ENCODE measurements at regions not wholly inside any gene's neighbourhood (a gene's known extent, or its start where the extent isn't known, plus 50 kb on each side); places are given as distances from the start of the nearest gene placed in this dataset.

DNA sequence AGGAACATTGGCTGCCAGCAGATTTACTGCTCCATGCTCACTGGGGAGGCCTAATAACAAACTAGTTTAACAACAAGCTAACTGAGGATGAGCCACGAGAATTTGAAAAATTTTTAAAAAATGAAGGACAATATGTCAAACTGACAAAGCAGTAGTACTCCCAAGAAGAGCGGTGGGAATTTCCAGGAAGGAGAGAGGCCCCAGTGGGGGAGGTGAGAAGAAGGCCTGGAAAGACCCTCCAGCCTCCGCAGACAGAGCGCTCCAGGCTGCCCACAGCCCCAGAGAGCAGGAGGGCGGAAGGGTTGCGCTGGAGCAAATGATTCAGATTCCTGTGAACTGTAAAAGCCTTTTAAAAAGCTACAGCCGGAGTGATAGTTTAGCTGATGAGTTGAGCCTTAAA, 78.5 kb downstream of the SIPA1L2 start:
- H3K36me3 ChIP-seq (ENCODE audit: insufficient read depth, low read length) = no peaks in the 10 kb centered on the region
- no peak overlapping the region for H3K4me2 ChIP-seq (ENCODE audit: low read length)
- TF ChIP-seq POLR2AphosphoS5 (IDR thresholded peaks at IDR 0.05) (no peak), SMC3 (conservative IDR thresholded peaks at IDR 0.05; ENCODE audit: poor library complexity) (no peak), TAF1 (IDR thresholded peaks at IDR 0.05; ENCODE audit: low read depth) (no peak), EZH2 (IDR thresholded peaks at IDR 0.05; ENCODE audit: borderline replicate concordance, insufficient read depth, low read length, poor library complexity, severe bottlenecking) (no peak), EP300 (conservative IDR thresholded peaks at IDR 0.05; ENCODE audit: poor library complexity, severe bottlenecking) (no peak)
- TF ChIP-seq, protein P1, sequence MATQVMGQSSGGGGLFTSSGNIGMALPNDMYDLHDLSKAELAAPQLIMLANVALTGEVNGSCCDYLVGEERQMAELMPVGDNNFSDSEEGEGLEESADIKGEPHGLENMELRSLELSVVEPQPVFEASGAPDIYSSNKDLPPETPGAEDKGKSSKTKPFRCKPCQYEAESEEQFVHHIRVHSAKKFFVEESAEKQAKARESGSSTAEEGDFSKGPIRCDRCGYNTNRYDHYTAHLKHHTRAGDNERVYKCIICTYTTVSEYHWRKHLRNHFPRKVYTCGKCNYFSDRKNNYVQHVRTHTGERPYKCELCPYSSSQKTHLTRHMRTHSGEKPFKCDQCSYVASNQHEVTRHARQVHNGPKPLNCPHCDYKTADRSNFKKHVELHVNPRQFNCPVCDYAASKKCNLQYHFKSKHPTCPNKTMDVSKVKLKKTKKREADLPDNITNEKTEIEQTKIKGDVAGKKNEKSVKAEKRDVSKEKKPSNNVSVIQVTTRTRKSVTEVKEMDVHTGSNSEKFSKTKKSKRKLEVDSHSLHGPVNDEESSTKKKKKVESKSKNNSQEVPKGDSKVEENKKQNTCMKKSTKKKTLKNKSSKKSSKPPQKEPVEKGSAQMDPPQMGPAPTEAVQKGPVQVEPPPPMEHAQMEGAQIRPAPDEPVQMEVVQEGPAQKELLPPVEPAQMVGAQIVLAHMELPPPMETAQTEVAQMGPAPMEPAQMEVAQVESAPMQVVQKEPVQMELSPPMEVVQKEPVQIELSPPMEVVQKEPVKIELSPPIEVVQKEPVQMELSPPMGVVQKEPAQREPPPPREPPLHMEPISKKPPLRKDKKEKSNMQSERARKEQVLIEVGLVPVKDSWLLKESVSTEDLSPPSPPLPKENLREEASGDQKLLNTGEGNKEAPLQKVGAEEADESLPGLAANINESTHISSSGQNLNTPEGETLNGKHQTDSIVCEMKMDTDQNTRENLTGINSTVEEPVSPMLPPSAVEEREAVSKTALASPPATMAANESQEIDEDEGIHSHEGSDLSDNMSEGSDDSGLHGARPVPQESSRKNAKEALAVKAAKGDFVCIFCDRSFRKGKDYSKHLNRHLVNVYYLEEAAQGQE (IDR thresholded peaks at IDR 0.05; ENCODE audit: borderline replicate concordance) = no peak
- no peaks in the 10 kb centered on the region for H3K9me3 ChIP-seq (ENCODE audit: low read length)
- no peaks in the 10 kb centered on the region for H3K9me2 ChIP-seq (ENCODE audit: insufficient read depth, low read length)
- H3K79me2 ChIP-seq (replicated peaks; ENCODE audit: insufficient read depth, low read length) = peaks cover 25% of the 10 kb centered on the region
- H4K20me1 ChIP-seq (ENCODE audit: insufficient read depth) = no peaks in the 10 kb centered on the region
- no peak overlapping the region for H2AFZ ChIP-seq (ENCODE audit: low read depth, low read length)
- H3F3A ChIP-seq (ENCODE audit: insufficient read depth, low read length, poor library complexity, severe bottlenecking) = no peaks in the 10 kb centered on the region
- no peaks in the 10 kb centered on the region for H3K27me3 ChIP-seq (ENCODE audit: insufficient read depth, low read depth, low read length)
- no peak overlapping the region for H3K4me3 ChIP-seq (ENCODE audit: low read length)
- no peak overlapping the region for H3K9ac ChIP-seq (ENCODE audit: low read length)
- no peak overlapping the region for H3K27ac ChIP-seq (ENCODE audit: low read length)

GRCh38 chr1:232550007-232550406, 79.9 kb downstream of the SIPA1L2 start:
- Histone ChIP-seq H3F3A (ENCODE audit: insufficient read depth, low read length, poor library complexity, severe bottlenecking) (no peaks in the 10 kb centered on the region), H3K79me2 (replicated peaks; ENCODE audit: insufficient read depth, low read length) (peaks cover 21% of the 10 kb centered on the region), H3K4me3 (ENCODE audit: low read length) (no peak overlapping the region), H3K27me3 (ENCODE audit: insufficient read depth, low read depth, low read length) (no peaks in the 10 kb centered on the region), H2AFZ (ENCODE audit: low read depth, low read length) (no peak overlapping the region), H3K9me2 (ENCODE audit: insufficient read depth, low read length) (no peaks in the 10 kb centered on the region), H3K4me2 (ENCODE audit: low read length) (no peak overlapping the region), H3K36me3 (ENCODE audit: insufficient read depth, low read length) (no peaks in the 10 kb centered on the region), H3K9ac (ENCODE audit: low read length) (no peak overlapping the region), H3K27ac (ENCODE audit: low read length) (no peak overlapping the region), H3K9me3 (ENCODE audit: low read length) (no peaks in the 10 kb centered on the region), H4K20me1 (ENCODE audit: insufficient read depth) (no peaks in the 10 kb centered on the region)
- TF ChIP-seq MXI1 (conservative IDR thresholded peaks at IDR 0.05; ENCODE audit: poor library complexity, severe bottlenecking) = no peak
- TF ChIP-seq TAF1 (IDR thresholded peaks at IDR 0.05; ENCODE audit: low read depth) = no peak
- TF ChIP-seq POLR2AphosphoS5 (IDR thresholded peaks at IDR 0.05) = no peak
- TF ChIP-seq SMC3 (conservative IDR thresholded peaks at IDR 0.05; ENCODE audit: poor library complexity) = no peak
- no peak for TF ChIP-seq CTCF (IDR thresholded peaks at IDR 0.05; ENCODE audit: poor library complexity, severe bottlenecking)
- TF ChIP-seq EP300 (conservative IDR thresholded peaks at IDR 0.05; ENCODE audit: poor library complexity, severe bottlenecking) = no peak
- TF ChIP-seq EZH2 (IDR thresholded peaks at IDR 0.05; ENCODE audit: borderline replicate concordance, insufficient read depth, low read length, poor library complexity, severe bottlenecking) = no peak
- no peak for TF ChIP-seq RAD21 (conservative IDR thresholded peaks at IDR 0.05)
- TF ChIP-seq, protein P1 (IDR thresholded peaks at IDR 0.05; ENCODE audit: borderline replicate concordance) = no peak
